ENCODE measurements at regions not wholly inside any gene's neighbourhood (a gene's known extent, or its start where the extent isn't known, plus 50 kb on each side); places are given as distances from the start of the nearest gene placed in this dataset.

GRCh38 chr5:31049936-31050704, 143.4 kb upstream of the CDH6 start:
- TF ChIP-seq CTCF (IDR thresholded peaks at IDR 0.05; ENCODE audit: low read depth, low read length) = no peak
- no peak overlapping the region for H3K4me3 ChIP-seq (ENCODE audit: low read depth, low read length)

GRCh38 chr5:31049461-31049860, 144.0 kb upstream of the CDH6 start:
- no peak for TF ChIP-seq CTCF (IDR thresholded peaks at IDR 0.05; ENCODE audit: low read depth, low read length)

GRCh38 chr5:31048282-31049270, 144.9 kb upstream of the CDH6 start:
- no peak overlapping the region for H3K4me3 ChIP-seq (ENCODE audit: low read depth, low read length)
- TF ChIP-seq CTCF (IDR thresholded peaks at IDR 0.05; ENCODE audit: low read depth, low read length) = no peak

More at GRCh38 chr5:31049461-31049860, 144.0 kb upstream of the CDH6 start:
- no peak overlapping the region for H3K4me3 ChIP-seq (ENCODE audit: low read depth, low read length)

GRCh38 chr5:31047621-31048020, 145.9 kb upstream of the CDH6 start:
- no peak overlapping the region for H3K4me3 ChIP-seq (ENCODE audit: low read depth, low read length)
- TF ChIP-seq CTCF (IDR thresholded peaks at IDR 0.05; ENCODE audit: low read depth, low read length) = no peak

- no peak overlapping the region for H3K4me3 ChIP-seq (ENCODE audit: low read depth, low read length)
- no peak for TF ChIP-seq CTCF (IDR thresholded peaks at IDR 0.05; ENCODE audit: low read depth, low read length)
Measured at GRCh38 chr5:31047007-31047406, 146.5 kb upstream of the CDH6 start.

- no peak overlapping the region for H3K4me3 ChIP-seq (ENCODE audit: low read depth, low read length)
Measured at GRCh38 chr5:31036411-31036810, 157.1 kb upstream of the CDH6 start.

More at GRCh38 chr5:31036411-31036810, 157.1 kb upstream of the CDH6 start:
- TF ChIP-seq CTCF (IDR thresholded peaks at IDR 0.05; ENCODE audit: low read depth, low read length) = no peak

Data from WI38 (cell line).